H1 (cell line): ENCODE measurements at regions not wholly inside any gene's neighbourhood (a gene's known extent, or its start where the extent isn't known, plus 50 kb on each side); places are given as distances from the start of the nearest gene placed in this dataset.

Experiments used
- CTCF ChIA-PET: fragments of 300-600 bp; sonication (Branson Sonifier 250); formaldehyde crosslinking; loops from one replicate; lab custom pipeline; 2021; ENCODE audit not compliant: partially characterized antibody; lab: Charles Lee
- POLR2A ChIA-PET: fragments of 300-600 bp; sonication (Branson Sonifier 250); formaldehyde crosslinking; loops from one replicate; lab custom pipeline; 2021; ENCODE audit warnings: inconsistent platforms; ENCODE audit not compliant: partially characterized antibody; lab: Charles Lee
- DNase-seq, 2 experiments: peaks; one replicate each; pipeline versions ENCODE4 v3.0.0 to v3.0.0-alpha.2; 2010 to 2022; ENCODE audit warnings: low spot score in 2 of 2, low read depth in 1 of 2, mixed read lengths in 1 of 2
- FAIRE-seq: peaks from 2 replicates; lab custom pipeline; 2011; peaks lifted over from hg19 to GRCh38; lab: Jason Lieb, UNC
- H2AFZ ChIP-seq: 2 replicates; pipeline ENCODE4 v1.8.1; 2012; ENCODE audit warnings: low read length, inconsistent platforms
- H2AK5ac ChIP-seq: 2 replicates; pipeline ENCODE4 v1.6.1; 2013; ENCODE audit warnings: low read depth, low read length
- H2BK120ac ChIP-seq: replicated peaks from 2 replicates; pipeline ENCODE3; 2013; ENCODE audit warnings: low read depth, low read length, inconsistent platforms
- H2BK12ac ChIP-seq: 2 replicates; pipeline ENCODE4 v1.6.1; 2013; ENCODE audit warnings: low read depth, low read length
- H2BK15ac ChIP-seq: 2 replicates; pipeline ENCODE4 v1.6.1; 2013; ENCODE audit warnings: low read length
- H2BK20ac ChIP-seq: 2 replicates; pipeline ENCODE4 v1.6.1; 2013; ENCODE audit warnings: low read length
- H2BK5ac ChIP-seq: 2 replicates; pipeline ENCODE4 v1.6.1; 2013; ENCODE audit warnings: low read depth, low read length
- H3K14ac ChIP-seq: 2 replicates; pipeline ENCODE4 v1.6.1; 2013; ENCODE audit warnings: inconsistent platforms; ENCODE audit not compliant: insufficient read length
- H3K18ac ChIP-seq: 2 replicates; pipeline ENCODE4 v1.6.1; 2013; ENCODE audit warnings: low read length; ENCODE audit errors: extremely low read depth
- H3K23ac ChIP-seq: 2 replicates; pipeline ENCODE4 v1.6.1; 2013; ENCODE audit warnings: inconsistent platforms; ENCODE audit not compliant: insufficient read length
- H3K23me2 ChIP-seq: 2 replicates; pipeline ENCODE4 v1.6.1; 2013; ENCODE audit warnings: low read depth, low read length
- H3K27ac ChIP-seq: 2 replicates; pipeline ENCODE4 v1.6.1; 2011; ENCODE audit warnings: low read depth, low read length, inconsistent platforms
- H3K27me3 ChIP-seq, 4 experiments: replicated peaks in 1 of 4; 1 replicate in 1 of 4; 2 replicates in 3 of 4; pipeline versions ENCODE4 v1.6.1 to v1.8.1; 2011 to 2013; ENCODE audit warnings: low read length in 3 of 4, mild to moderate bottlenecking in 3 of 4, inconsistent platforms in 2 of 4, mixed read lengths in 2 of 4, moderate library complexity in 1 of 4; ENCODE audit not compliant: control insufficient read depth in 3 of 4, insufficient read depth in 3 of 4; ENCODE audit errors: extremely low read depth in 1 of 4
- H3K36me3 ChIP-seq, 4 experiments: 2 replicates each; pipeline versions ENCODE4 v1.6.1 to v1.8.1; 2011 to 2013; ENCODE audit warnings: mild to moderate bottlenecking in 4 of 4, low read length in 3 of 4, moderate library complexity in 2 of 4, control low read depth in 1 of 4, inconsistent platforms in 1 of 4; ENCODE audit not compliant: insufficient read depth in 4 of 4, control insufficient read depth in 2 of 4
- H3K4ac ChIP-seq: replicated peaks from 2 replicates; pipeline ENCODE3; 2013; ENCODE audit warnings: low read length, low read depth, mixed read lengths, inconsistent platforms; ENCODE audit not compliant: insufficient read length
- H3K4me1 ChIP-seq, 4 experiments: replicated peaks in 1 of 4; 1 replicate in 1 of 4; 2 replicates in 3 of 4; pipeline versions ENCODE4 v1.6.1 to v1.8.1; 2011 to 2013; ENCODE audit warnings: low read length in 3 of 4, inconsistent platforms in 2 of 4, mixed read lengths in 1 of 4; ENCODE audit not compliant: insufficient read depth in 4 of 4, control insufficient read depth in 3 of 4
- H3K4me2 ChIP-seq, 2 experiments: 2 replicates each; pipeline versions ENCODE4 v1.6.1 to v1.8.1; 2011 to 2013; ENCODE audit warnings: low read depth in 2 of 2, low read length in 2 of 2, control low read depth in 1 of 2, inconsistent platforms in 1 of 2, mild to moderate bottlenecking in 1 of 2; ENCODE audit not compliant: insufficient read depth in 1 of 2
- H3K4me3 ChIP-seq, 4 experiments: fragments of 200-600, 300-600 bp in 1 of 4; sonication (generic), shearing (Covaris generic), sonication (Bioruptor Twin) in 1 of 4; 2 replicates each; pipeline versions ENCODE4 v1.5.1 to v1.8.1; 2011 to 2016; ENCODE audit warnings: low read length in 4 of 4, low read depth in 3 of 4, control low read depth in 2 of 4, inconsistent platforms in 2 of 4, mild to moderate bottlenecking in 2 of 4, mixed read lengths in 1 of 4, moderate library complexity in 1 of 4; ENCODE audit not compliant: insufficient read depth in 2 of 4; ENCODE audit errors: extremely low read depth in 1 of 4
- H3K56ac ChIP-seq: replicated peaks from 2 replicates; pipeline ENCODE3; 2013; ENCODE audit warnings: low read depth, mild to moderate bottlenecking, mixed read lengths, low read length, inconsistent platforms; ENCODE audit not compliant: insufficient read length
- H3K79me1 ChIP-seq: 2 replicates; pipeline ENCODE4 v1.6.1; 2013; ENCODE audit warnings: low read depth, low read length, control low read depth
- H3K79me2 ChIP-seq, 2 experiments: 2 replicates each; pipeline versions ENCODE4 v1.6.1 to v1.8.1; 2012 to 2013; ENCODE audit warnings: low read length in 2 of 2, mild to moderate bottlenecking in 2 of 2, inconsistent platforms in 1 of 2; ENCODE audit not compliant: insufficient read depth in 2 of 2, control insufficient read depth in 1 of 2
- H3K9ac ChIP-seq, 4 experiments: replicated peaks in 1 of 4; 1 replicate in 1 of 4; 2 replicates in 3 of 4; pipeline versions ENCODE4 v1.6.1 to v1.8.1; 2011 to 2013; ENCODE audit warnings: low read depth in 3 of 4, low read length in 3 of 4, control low read depth in 2 of 4, mild to moderate bottlenecking in 2 of 4, moderate library complexity in 2 of 4, inconsistent platforms in 1 of 4; ENCODE audit errors: extremely low read depth in 1 of 4
- H3K9me3 ChIP-seq, 2 experiments: 2 replicates each; pipeline versions ENCODE4 v1.6.1 to v1.8.1; 2012 to 2013; ENCODE audit warnings: mild to moderate bottlenecking in 2 of 2, moderate library complexity in 2 of 2, control low read depth in 1 of 2, inconsistent platforms in 1 of 2, low read depth in 1 of 2, low read length in 1 of 2, mixed read lengths in 1 of 2; ENCODE audit not compliant: insufficient read depth in 2 of 2
- H4K20me1 ChIP-seq, 2 experiments: replicated peaks in 1 of 2; 2 replicates each; pipeline versions ENCODE3 to v1.8.1; 2011 to 2013; ENCODE audit warnings: inconsistent platforms in 2 of 2, low read length in 2 of 2, mild to moderate bottlenecking in 1 of 2; ENCODE audit not compliant: insufficient read depth in 2 of 2, control insufficient read depth in 1 of 2
- H4K5ac ChIP-seq: 2 replicates; pipeline ENCODE4 v1.6.1; 2013; ENCODE audit warnings: low read length, low read depth, mixed read lengths, inconsistent platforms; ENCODE audit not compliant: insufficient read length
- H4K8ac ChIP-seq: 2 replicates; pipeline ENCODE4 v1.8.0; 2013; ENCODE audit warnings: mild to moderate bottlenecking, moderate library complexity, low read length, inconsistent platforms; ENCODE audit not compliant: insufficient read depth; ENCODE audit errors: extremely low read depth
- H4K91ac ChIP-seq: replicated peaks from 2 replicates; pipeline ENCODE3; 2013; ENCODE audit warnings: low read length, mixed read lengths, inconsistent platforms; ENCODE audit not compliant: insufficient read length
- ASH2L ChIP-seq: fragments of 200-600, 300-600 bp; sonication (generic); IDR thresholded peaks from one replicate; pipeline ENCODE4 v1.7.1; 2017; ENCODE audit warnings: low read length
- BCL11A ChIP-seq, 2 experiments: IDR thresholded peaks; one replicate each; pipeline ENCODE4 v1.6.1; 2011; ENCODE audit warnings: low read depth in 2 of 2, low read length in 2 of 2, mild to moderate bottlenecking in 2 of 2
- CEBPB ChIP-seq: IDR thresholded peaks from 2 replicates; pipeline ENCODE4 v1.6.1; 2012; ENCODE audit warnings: low read depth, low read length
- CHD2 ChIP-seq: IDR thresholded peaks from 2 replicates; pipeline ENCODE4 v1.6.1; 2012; ENCODE audit warnings: low read length, improper control_type of control experiment
- EZH2 ChIP-seq: fragments of 200-600 bp; sonication (generic); IDR thresholded peaks from 2 replicates; pipeline ENCODE4 v1.7.1; 2012; ENCODE audit warnings: low read depth, mild to moderate bottlenecking, moderate library complexity, low read length, inconsistent platforms; ENCODE audit not compliant: severe bottlenecking
- POLR2AphosphoS5 ChIP-seq: IDR thresholded peaks from 2 replicates; pipeline ENCODE4 v1.6.1; 2011; ENCODE audit warnings: low read depth, low read length
- RNF2 ChIP-seq: fragments of 200-900, 300-1000 bp; sonication (generic); IDR thresholded peaks from 2 replicates; pipeline ENCODE4 v1.7.1; 2016; ENCODE audit warnings: borderline replicate concordance, low read depth, mild to moderate bottlenecking, antibody characterized with exemption, low read length; ENCODE audit not compliant: poor library complexity, severe bottlenecking; ENCODE audit errors: missing control alignments
- RXRA ChIP-seq: IDR thresholded peaks from 2 replicates; pipeline ENCODE4 v1.6.1; 2011; ENCODE audit warnings: low read depth, mild to moderate bottlenecking, low read length, moderate library complexity; ENCODE audit not compliant: insufficient read depth
- SIX5 ChIP-seq: IDR thresholded peaks from 2 replicates; pipeline ENCODE4 v1.6.1; 2011; ENCODE audit warnings: mild to moderate bottlenecking, low read depth, low read length
- SP2 ChIP-seq: IDR thresholded peaks from 2 replicates; pipeline ENCODE4 v1.6.1; 2012; ENCODE audit warnings: mild to moderate bottlenecking, low read length, inconsistent platforms
- SP4 ChIP-seq: IDR thresholded peaks from 2 replicates; pipeline ENCODE4 v1.6.1; 2012; ENCODE audit warnings: low read length, inconsistent platforms
- TAF7 ChIP-seq: optimal IDR thresholded peaks from 2 replicates; pipeline ENCODE3; 2011; ENCODE audit warnings: low read depth, mild to moderate bottlenecking, inconsistent platforms, low read length, moderate library complexity, borderline replicate concordance
- WGBS, 2 experiments: shearing (Covaris generic) in 1 of 2; methylation state at CpG; one replicate each; pipeline versions ENCODE4 v1.1.6 to v1.1.7; 2013 to 2015; ENCODE audit warnings: low lambda C conversion rate in 2 of 2, mixed read lengths in 2 of 2, inconsistent platforms in 1 of 2, low coverage in 1 of 2, missing lambda C conversion rate in 1 of 2; ENCODE audit not compliant: insufficient replicate concordance in 2 of 2, insufficient coverage in 1 of 2, insufficient read length in 1 of 2; ENCODE audit errors: extremely low coverage in 1 of 2, missing lambda C conversion rate in 1 of 2; 5-methylcytosine and 5-hydroxymethylcytosine counted together

DNA sequence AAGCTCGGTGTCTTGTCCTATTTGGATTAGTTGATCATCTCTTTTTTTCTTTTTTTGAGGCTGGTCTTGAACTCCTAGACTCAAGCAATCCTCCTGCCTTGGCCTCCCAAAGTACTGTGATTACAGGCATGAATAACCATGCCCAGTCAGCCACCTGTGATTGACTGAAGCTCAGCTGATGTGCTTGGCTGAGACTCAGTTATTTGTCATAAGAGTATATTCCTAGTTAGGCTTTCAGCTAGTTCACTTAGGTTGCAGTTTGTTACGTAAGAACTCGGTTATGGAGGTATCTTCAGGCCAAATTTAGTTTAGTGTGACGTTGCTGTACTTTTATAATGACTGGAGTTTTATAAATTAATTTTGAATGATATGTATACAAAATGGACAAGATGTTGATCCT, 365.0 kb downstream of the SV2B start:
- no peak for DNase-seq
- Histone ChIP-seq H4K5ac (no peak overlapping the region), H2BK20ac (no peak overlapping the region), H3K18ac (no peak overlapping the region), H3K79me1 (no peaks in the 10 kb centered on the region), H2BK5ac (no peak overlapping the region), H3K4me3 (no peak overlapping the region), H3K14ac (no peak overlapping the region), H3K9me3 (no peaks in the 10 kb centered on the region), H3K27ac (no peak overlapping the region), H4K8ac (no peak overlapping the region), H3K56ac (no peak overlapping the region), H2BK12ac (no peak overlapping the region), H3K79me2 (no peaks in the 10 kb centered on the region), H2BK15ac (no peak overlapping the region), H4K20me1 (no peaks in the 10 kb centered on the region), H2BK120ac (no peak overlapping the region), H2AK5ac (no peak overlapping the region), H3K9ac (no peak overlapping the region), H3K4me1 (no peaks in the 10 kb centered on the region), H3K36me3 (no peaks in the 10 kb centered on the region), H3K27me3 (no peaks in the 10 kb centered on the region), H2AFZ (no peak overlapping the region), H3K4me2 (no peak overlapping the region), H3K23me2 (no peaks in the 10 kb centered on the region), H3K4ac (no peak overlapping the region), H3K23ac (no peak overlapping the region), H4K91ac (no peak overlapping the region)
- no peak for FAIRE-seq
- CTCF ChIA-PET: interaction anchor here (1.3 kb wide), 1 partner anchor 32 kb away, joined by 3 read pairs; no protein-coding TSS in a partner anchor
- POLR2A ChIA-PET: no interaction called here
- WGBS, 2 experiments: 92% methylated on average over 4 of the region's 4 CpGs; no CpG with 5 or more reads in 1 of the 2 experiments
- no peak for TF ChIP-seq SIX5
- TF ChIP-seq CEBPB: no peak
- no peak for TF ChIP-seq EZH2
- no peak for TF ChIP-seq TAF7
- TF ChIP-seq BCL11A (IDR thresholded peaks at IDR 0.05; ENCODE audit: low read depth in 2 of 2, low read length in 2 of 2): no peak
- TF ChIP-seq CHD2: no peak
- no peak for TF ChIP-seq SP4
- no peak for TF ChIP-seq RNF2
- TF ChIP-seq ASH2L: no peak
- no peak for TF ChIP-seq SP2
- no peak for TF ChIP-seq RXRA
- no peak for TF ChIP-seq POLR2AphosphoS5
